ENCODE measurements at regions not wholly inside any gene's neighbourhood (a gene's known extent, or its start where the extent isn't known, plus 50 kb on each side); places are given as distances from the start of the nearest gene placed in this dataset.

GRCh38 chr2:9693646-9694045 is 62.8 kb upstream of the YWHAQ start:
- Histone ChIP-seq H3K36me3 (ENCODE audit: insufficient read depth, insufficient read length, low read length) (no peaks in the 10 kb centered on the region), H3K27me3 (ENCODE audit: insufficient read depth, insufficient read length) (no peaks in the 10 kb centered on the region), H3K9me3 (ENCODE audit: insufficient read depth, low read length) (no peaks in the 10 kb centered on the region), H3K4me3 (ENCODE audit: insufficient read length, low read depth) (no peak overlapping the region), H3K4me1 (ENCODE audit: insufficient read depth, insufficient read length) (peaks cover 3% of the 10 kb centered on the region), H3K9ac (ENCODE audit: insufficient read length, low read depth) (no peak overlapping the region)
- TF ChIP-seq ZNF274 (IDR thresholded peaks at IDR 0.05; ENCODE audit: low read depth, low read length), result no peak
- no peak for TF ChIP-seq SUZ12 (IDR thresholded peaks at IDR 0.05; ENCODE audit: extremely low read depth, insufficient read depth, insufficient read length)
- TF ChIP-seq YY1 (IDR thresholded peaks at IDR 0.05; ENCODE audit: insufficient read depth, insufficient read length), result no peak
- DNase-seq (ENCODE audit: low read depth, low spot score), result no peak

- Histone ChIP-seq H3K9me3 (ENCODE audit: insufficient read depth, low read length) (no peaks in the 10 kb centered on the region), H3K36me3 (ENCODE audit: insufficient read depth, insufficient read length, low read length) (no peaks in the 10 kb centered on the region), H3K4me3 (ENCODE audit: insufficient read length, low read depth) (no peak overlapping the region), H3K9ac (ENCODE audit: insufficient read length, low read depth) (no peak overlapping the region), H3K4me1 (ENCODE audit: insufficient read depth, insufficient read length) (peaks cover 3% of the 10 kb centered on the region), H3K27me3 (ENCODE audit: insufficient read depth, insufficient read length) (no peaks in the 10 kb centered on the region)
- no peak for DNase-seq (ENCODE audit: low read depth, low spot score)
- TF ChIP-seq SUZ12 (IDR thresholded peaks at IDR 0.05; ENCODE audit: extremely low read depth, insufficient read depth, insufficient read length), result no peak
- no peak for TF ChIP-seq YY1 (IDR thresholded peaks at IDR 0.05; ENCODE audit: insufficient read depth, insufficient read length)
- TF ChIP-seq ZNF274 (IDR thresholded peaks at IDR 0.05; ENCODE audit: low read depth, low read length), result no peak
Measured at GRCh38 chr2:9694661-9695234, 64.0 kb upstream of the YWHAQ start.

GRCh38 chr2:9695941-9696340 is 65.1 kb upstream of the YWHAQ start:
- no peaks in the 10 kb centered on the region for H3K36me3 ChIP-seq (ENCODE audit: insufficient read depth, insufficient read length, low read length)
- no peak overlapping the region for H3K4me3 ChIP-seq (ENCODE audit: insufficient read length, low read depth)
- H3K4me1 ChIP-seq (ENCODE audit: insufficient read depth, insufficient read length), result no peaks in the 10 kb centered on the region
- no peaks in the 10 kb centered on the region for H3K9me3 ChIP-seq (ENCODE audit: insufficient read depth, low read length)
- no peak for DNase-seq (ENCODE audit: low read depth, low spot score)
- no peak for TF ChIP-seq ZNF274 (IDR thresholded peaks at IDR 0.05; ENCODE audit: low read depth, low read length)
- no peak for TF ChIP-seq YY1 (IDR thresholded peaks at IDR 0.05; ENCODE audit: insufficient read depth, insufficient read length)
- no peak for TF ChIP-seq SUZ12 (IDR thresholded peaks at IDR 0.05; ENCODE audit: extremely low read depth, insufficient read depth, insufficient read length)
- H3K27me3 ChIP-seq (ENCODE audit: insufficient read depth, insufficient read length), result no peaks in the 10 kb centered on the region
- no peak overlapping the region for H3K9ac ChIP-seq (ENCODE audit: insufficient read length, low read depth)

- H3K9me3 ChIP-seq (ENCODE audit: insufficient read depth, low read length), result no peaks in the 10 kb centered on the region
- no peaks in the 10 kb centered on the region for H3K36me3 ChIP-seq (ENCODE audit: insufficient read depth, insufficient read length, low read length)
- no peaks in the 10 kb centered on the region for H3K4me1 ChIP-seq (ENCODE audit: insufficient read depth, insufficient read length)
- TF ChIP-seq ZNF274 (IDR thresholded peaks at IDR 0.05; ENCODE audit: low read depth, low read length), result no peak
- H3K27me3 ChIP-seq (ENCODE audit: insufficient read depth, insufficient read length), result no peaks in the 10 kb centered on the region
- H3K4me3 ChIP-seq (ENCODE audit: insufficient read length, low read depth), result no peak overlapping the region
- no peak overlapping the region for H3K9ac ChIP-seq (ENCODE audit: insufficient read length, low read depth)
- no peak for DNase-seq (ENCODE audit: low read depth, low spot score)
Measured at GRCh38 chr2:9696731-9697130, 65.9 kb upstream of the YWHAQ start.

GRCh38 chr2:9697909-9698308 is 67.1 kb upstream of the YWHAQ start:
- H3K4me1 ChIP-seq (ENCODE audit: insufficient read depth, insufficient read length), result peaks cover 4% of the 10 kb centered on the region
- H3K9ac ChIP-seq (ENCODE audit: insufficient read length, low read depth), result no peak overlapping the region
- no peak for DNase-seq (ENCODE audit: low read depth, low spot score)
- no peak overlapping the region for H3K4me3 ChIP-seq (ENCODE audit: insufficient read length, low read depth)
- no peaks in the 10 kb centered on the region for H3K36me3 ChIP-seq (ENCODE audit: insufficient read depth, insufficient read length, low read length)
- TF ChIP-seq SUZ12 (IDR thresholded peaks at IDR 0.05; ENCODE audit: extremely low read depth, insufficient read depth, insufficient read length) (no peak), YY1 (IDR thresholded peaks at IDR 0.05; ENCODE audit: insufficient read depth, insufficient read length) (no peak)
- no peaks in the 10 kb centered on the region for H3K27me3 ChIP-seq (ENCODE audit: insufficient read depth, insufficient read length)
- H3K9me3 ChIP-seq (ENCODE audit: insufficient read depth, low read length), result no peaks in the 10 kb centered on the region

- Histone ChIP-seq H3K4me1 (ENCODE audit: insufficient read depth, insufficient read length) (peaks cover 10% of the 10 kb centered on the region), H3K9ac (ENCODE audit: insufficient read length, low read depth) (no peak overlapping the region), H3K36me3 (ENCODE audit: insufficient read depth, insufficient read length, low read length) (no peaks in the 10 kb centered on the region), H3K9me3 (ENCODE audit: insufficient read depth, low read length) (no peaks in the 10 kb centered on the region), H3K27me3 (ENCODE audit: insufficient read depth, insufficient read length) (no peaks in the 10 kb centered on the region), H3K4me3 (ENCODE audit: insufficient read length, low read depth) (no peak overlapping the region)
- no peak for DNase-seq (ENCODE audit: low read depth, low spot score)
- TF ChIP-seq ZNF274 (IDR thresholded peaks at IDR 0.05; ENCODE audit: low read depth, low read length), result no peak
- TF ChIP-seq YY1 (IDR thresholded peaks at IDR 0.05; ENCODE audit: insufficient read depth, insufficient read length), result no peak
- TF ChIP-seq SUZ12 (IDR thresholded peaks at IDR 0.05; ENCODE audit: extremely low read depth, insufficient read depth, insufficient read length), result no peak
Measured at GRCh38 chr2:9699139-9700108, 68.6 kb upstream of the YWHAQ start.

- TF ChIP-seq SUZ12 (IDR thresholded peaks at IDR 0.05; ENCODE audit: extremely low read depth, insufficient read depth, insufficient read length), result no peak
- no peak for TF ChIP-seq ZNF274 (IDR thresholded peaks at IDR 0.05; ENCODE audit: low read depth, low read length)
- TF ChIP-seq YY1 (IDR thresholded peaks at IDR 0.05; ENCODE audit: insufficient read depth, insufficient read length), result no peak
- no peak for DNase-seq (ENCODE audit: low read depth, low spot score)
- Histone ChIP-seq H3K36me3 (ENCODE audit: insufficient read depth, insufficient read length, low read length) (no peaks in the 10 kb centered on the region), H3K4me1 (ENCODE audit: insufficient read depth, insufficient read length) (peaks cover 16% of the 10 kb centered on the region), H3K4me3 (ENCODE audit: insufficient read length, low read depth) (no peak overlapping the region), H3K9me3 (ENCODE audit: insufficient read depth, low read length) (no peaks in the 10 kb centered on the region), H3K27me3 (ENCODE audit: insufficient read depth, insufficient read length) (no peaks in the 10 kb centered on the region), H3K9ac (ENCODE audit: insufficient read length, low read depth) (no peak overlapping the region)
Measured at GRCh38 chr2:9700109-9700495, 69.3 kb upstream of the YWHAQ start.

All from NT2/D1 (cell line).